Tibial artery (tissue), 4 donors: ENCODE measurements at regions not wholly inside any gene's neighbourhood (a gene's known extent, or its start where the extent isn't known, plus 50 kb on each side); places are given as distances from the start of the nearest gene placed in this dataset.

Experiments
- DNase-seq, 2 donors: peaks; one replicate each; pipeline ENCODE4 v3.0.0-alpha.2; 2019
- H3K27ac ChIP-seq, 2 donors: fragments of 200-600 bp; sonication (generic) in 1 of 2; 1 replicate in 1 of 2; 2 replicates in 1 of 2; pipeline ENCODE4 v1.5.1; 2018 to 2019; ENCODE audit warnings: mild to moderate bottlenecking in 1 of 2
- H3K27me3 ChIP-seq, 2 donors: fragments of 200-600 bp; sonication (generic) in 1 of 2; one replicate each; pipeline versions ENCODE4 v1.5.1 to v1.6.0; 2016 to 2019
- H3K36me3 ChIP-seq, 3 donors: fragments of 200-600 bp; sonication (generic) in 2 of 3; one replicate each; pipeline ENCODE4 v1.5.1; 2016 to 2019; ENCODE audit warnings: mild to moderate bottlenecking in 2 of 3
- H3K4me1 ChIP-seq, 4 donors: fragments of 200-600 bp; sonication (generic) in 2 of 4; 1 replicate in 3 of 4; 2 replicates in 1 of 4; pipeline ENCODE4 v1.5.1; 2016 to 2019
- H3K4me3 ChIP-seq, 2 donors: fragments of 200-600 bp; sonication (generic) in 1 of 2; 1 replicate in 1 of 2; 2 replicates in 1 of 2; pipeline ENCODE4 v1.5.1; 2018 to 2019; ENCODE audit warnings: mild to moderate bottlenecking in 2 of 2
- H3K9me3 ChIP-seq, 3 donors: fragments of 200-600 bp; sonication (generic) in 1 of 3; one replicate each; pipeline ENCODE4 v1.5.1; 2016 to 2019
- CTCF ChIP-seq, 2 experiments: fragments of 200-600 bp in 1 of 2; fragments of 450-650 bp in 1 of 2; IDR thresholded peaks; one replicate each; pipeline ENCODE4 v1.5.1; 2017 to 2019; ENCODE audit warnings: antibody characterized with exemption in 2 of 2, mild to moderate bottlenecking in 1 of 2, moderate library complexity in 1 of 2
- intact Hi-C: fragments of 100-400 bp; cut with DNase I; formaldehyde crosslinking; loops from one replicate; pipeline ENCODE4 v1.15.0; 2023; ENCODE audit warnings: low total_unique reads

- no peak overlapping the region for H3K4me3 ChIP-seq
- DNase-seq: no peak
- intact Hi-C loops: no loop called here
Measured at GRCh38 chr13:80094526-80094925, 246.4 kb downstream of the SPRY2 start.

GRCh38 chr13:80093888-80094287 is 247.0 kb downstream of the SPRY2 start:
- no peak for TF ChIP-seq CTCF (IDR thresholded peaks at IDR 0.05)
- Histone ChIP-seq H3K27ac (no peak overlapping the region), H3K27me3 (no peaks in the 10 kb centered on the region), H3K4me1 (peaks cover 0 to 3% (median 0%) of the 10 kb centered on the region in 4 donors), H3K9me3 (no peaks in the 10 kb centered on the region), H3K36me3 (no peaks in the 10 kb centered on the region), H3K4me3 (no peak overlapping the region)
- intact Hi-C loops: no loop called here
- no peak for DNase-seq

More at GRCh38 chr13:80094526-80094925, 246.4 kb downstream of the SPRY2 start:
- no peaks in the 10 kb centered on the region for H3K27me3 ChIP-seq
- no peak overlapping the region for H3K27ac ChIP-seq
- TF ChIP-seq CTCF (IDR thresholded peaks at IDR 0.05): no peak
- H3K4me1 ChIP-seq: peaks cover 0 to 3% (median 0%) of the 10 kb centered on the region in 4 donors
- H3K36me3 ChIP-seq: no peaks in the 10 kb centered on the region
- no peaks in the 10 kb centered on the region for H3K9me3 ChIP-seq

GRCh38 chr13:80086304-80086721 is 254.6 kb downstream of the SPRY2 start:
- intact Hi-C loops: no loop called here
- H3K27ac ChIP-seq: no peak overlapping the region
- no peak for DNase-seq
- H3K4me1 ChIP-seq: peaks cover 0 to 19% (median 4%) of the 10 kb centered on the region in 4 donors
- H3K27me3 ChIP-seq: no peaks in the 10 kb centered on the region
- H3K4me3 ChIP-seq: no peak overlapping the region
- TF ChIP-seq CTCF (IDR thresholded peaks at IDR 0.05): no peak
- H3K36me3 ChIP-seq: no peaks in the 10 kb centered on the region
- H3K9me3 ChIP-seq: no peaks in the 10 kb centered on the region

- Histone ChIP-seq H3K36me3 (no peaks in the 10 kb centered on the region), H3K4me3 (peak overlapping the region in 1 of 2 donors; percentile 8), H3K4me1 (peaks cover 0 to 19% (median 4%) of the 10 kb centered on the region in 4 donors), H3K9me3 (no peaks in the 10 kb centered on the region), H3K27ac (peak overlapping the region; percentile 24 to 44), H3K27me3 (no peaks in the 10 kb centered on the region)
- intact Hi-C loops: no loop called here
- TF ChIP-seq CTCF (IDR thresholded peaks at IDR 0.05): no peak
- no peak for DNase-seq
Measured at GRCh38 chr13:80083853-80084676, 256.9 kb downstream of the SPRY2 start.

GRCh38 chr13:80083081-80083852 is 257.7 kb downstream of the SPRY2 start:
- H3K27ac ChIP-seq: peak overlapping the region; percentile 24 to 44
- intact Hi-C loops: no loop called here
- no peak for DNase-seq
- H3K9me3 ChIP-seq: no peaks in the 10 kb centered on the region
- peaks cover 0 to 19% (median 4%) of the 10 kb centered on the region in 4 donors for H3K4me1 ChIP-seq
- H3K27me3 ChIP-seq: no peaks in the 10 kb centered on the region
- no peaks in the 10 kb centered on the region for H3K36me3 ChIP-seq
- peak overlapping the region in 1 of 2 donors; percentile 8 for H3K4me3 ChIP-seq
- no peak for TF ChIP-seq CTCF (IDR thresholded peaks at IDR 0.05)
